ENCODE measurements at regions not wholly inside any gene's neighbourhood (a gene's known extent, or its start where the extent isn't known, plus 50 kb on each side); places are given as distances from the start of the nearest gene placed in this dataset.

- H4K20me1 ChIP-seq (ENCODE audit: low read depth, low read length): no peaks in the 10 kb centered on the region
- no peaks in the 10 kb centered on the region for H3F3A ChIP-seq (ENCODE audit: insufficient read depth)
- H3K27ac ChIP-seq (ENCODE audit: low read depth, low read length): no peak overlapping the region
- H2AFZ ChIP-seq (ENCODE audit: low read depth, low read length, severe bottlenecking): no peak overlapping the region
- no peaks in the 10 kb centered on the region for H3K27me3 ChIP-seq (ENCODE audit: low read length)
- H3K4me3 ChIP-seq (ENCODE audit: insufficient read depth, low read length, poor library complexity, severe bottlenecking): no peak overlapping the region
- H3K36me3 ChIP-seq (ENCODE audit: low read length): no peaks in the 10 kb centered on the region
- H3K9me3 ChIP-seq (ENCODE audit: insufficient read depth, low read length): no peaks in the 10 kb centered on the region
- no peak overlapping the region for H3K4me2 ChIP-seq (ENCODE audit: low read depth, low read length, poor library complexity, severe bottlenecking)
- H3K9ac ChIP-seq (ENCODE audit: low read length): no peak overlapping the region
- no peaks in the 10 kb centered on the region for H3K9me2 ChIP-seq (replicated peaks; ENCODE audit: insufficient read depth, low read length)
- TF ChIP-seq, protein P1, sequence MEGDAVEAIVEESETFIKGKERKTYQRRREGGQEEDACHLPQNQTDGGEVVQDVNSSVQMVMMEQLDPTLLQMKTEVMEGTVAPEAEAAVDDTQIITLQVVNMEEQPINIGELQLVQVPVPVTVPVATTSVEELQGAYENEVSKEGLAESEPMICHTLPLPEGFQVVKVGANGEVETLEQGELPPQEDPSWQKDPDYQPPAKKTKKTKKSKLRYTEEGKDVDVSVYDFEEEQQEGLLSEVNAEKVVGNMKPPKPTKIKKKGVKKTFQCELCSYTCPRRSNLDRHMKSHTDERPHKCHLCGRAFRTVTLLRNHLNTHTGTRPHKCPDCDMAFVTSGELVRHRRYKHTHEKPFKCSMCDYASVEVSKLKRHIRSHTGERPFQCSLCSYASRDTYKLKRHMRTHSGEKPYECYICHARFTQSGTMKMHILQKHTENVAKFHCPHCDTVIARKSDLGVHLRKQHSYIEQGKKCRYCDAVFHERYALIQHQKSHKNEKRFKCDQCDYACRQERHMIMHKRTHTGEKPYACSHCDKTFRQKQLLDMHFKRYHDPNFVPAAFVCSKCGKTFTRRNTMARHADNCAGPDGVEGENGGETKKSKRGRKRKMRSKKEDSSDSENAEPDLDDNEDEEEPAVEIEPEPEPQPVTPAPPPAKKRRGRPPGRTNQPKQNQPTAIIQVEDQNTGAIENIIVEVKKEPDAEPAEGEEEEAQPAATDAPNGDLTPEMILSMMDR (IDR thresholded peaks at IDR 0.05; ENCODE audit: insufficient read depth, low read length, poor library complexity, severe bottlenecking): no peak
- TF ChIP-seq EZH2phosphoT487 (conservative IDR thresholded peaks at IDR 0.05; ENCODE audit: low read length): no peak
- H3K79me2 ChIP-seq (ENCODE audit: insufficient read depth, low read length): no peaks in the 10 kb centered on the region
These were observed 51.2 kb upstream of the TNS3 start for GRCh38 chr7:47633134-47633533.

All from SU-DHL-6 (cell line).